ENCODE measurements at regions not wholly inside any gene's neighbourhood (a gene's known extent, or its start where the extent isn't known, plus 50 kb on each side); places are given as distances from the start of the nearest gene placed in this dataset.

DNA sequence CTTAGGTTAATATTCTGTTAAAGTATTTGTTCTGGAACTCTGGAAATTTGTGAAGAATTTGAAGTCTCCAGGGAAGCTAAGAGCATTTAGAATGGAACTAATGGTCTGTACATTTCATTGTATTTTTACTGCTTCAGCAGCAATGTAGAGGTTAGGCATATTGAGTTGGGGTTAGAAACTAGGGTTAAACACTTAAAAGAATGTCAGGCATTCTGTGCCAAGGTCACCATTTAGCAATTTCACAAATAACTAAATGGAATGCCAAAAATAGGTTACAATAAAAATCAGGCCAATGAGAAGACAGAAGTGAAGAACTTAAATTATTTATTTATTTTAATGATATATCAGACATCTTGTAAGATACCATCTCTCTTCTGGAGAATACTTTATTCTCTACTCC, 210.8 kb downstream of the C12orf50 start:
- H3K27me3 ChIP-seq = no peaks in the 10 kb centered on the region
- DNase-seq = no peak
- peaks cover 0 to 2% (median 0%) of the 10 kb centered on the region in 4 donors for H3K4me1 ChIP-seq
- no peak overlapping the region for H3K4me3 ChIP-seq
- intact Hi-C loops (cut with DNase I) = no loop called here
- H3K36me3 ChIP-seq = no peaks in the 10 kb centered on the region
- H3K9me3 ChIP-seq = peaks cover 0 to 2% (median 0%) of the 10 kb centered on the region in 4 donors
- TF ChIP-seq, protein P1, sequence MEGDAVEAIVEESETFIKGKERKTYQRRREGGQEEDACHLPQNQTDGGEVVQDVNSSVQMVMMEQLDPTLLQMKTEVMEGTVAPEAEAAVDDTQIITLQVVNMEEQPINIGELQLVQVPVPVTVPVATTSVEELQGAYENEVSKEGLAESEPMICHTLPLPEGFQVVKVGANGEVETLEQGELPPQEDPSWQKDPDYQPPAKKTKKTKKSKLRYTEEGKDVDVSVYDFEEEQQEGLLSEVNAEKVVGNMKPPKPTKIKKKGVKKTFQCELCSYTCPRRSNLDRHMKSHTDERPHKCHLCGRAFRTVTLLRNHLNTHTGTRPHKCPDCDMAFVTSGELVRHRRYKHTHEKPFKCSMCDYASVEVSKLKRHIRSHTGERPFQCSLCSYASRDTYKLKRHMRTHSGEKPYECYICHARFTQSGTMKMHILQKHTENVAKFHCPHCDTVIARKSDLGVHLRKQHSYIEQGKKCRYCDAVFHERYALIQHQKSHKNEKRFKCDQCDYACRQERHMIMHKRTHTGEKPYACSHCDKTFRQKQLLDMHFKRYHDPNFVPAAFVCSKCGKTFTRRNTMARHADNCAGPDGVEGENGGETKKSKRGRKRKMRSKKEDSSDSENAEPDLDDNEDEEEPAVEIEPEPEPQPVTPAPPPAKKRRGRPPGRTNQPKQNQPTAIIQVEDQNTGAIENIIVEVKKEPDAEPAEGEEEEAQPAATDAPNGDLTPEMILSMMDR (IDR thresholded peaks at IDR 0.05) = no peak
- no peak for TF ChIP-seq POLR2A (IDR thresholded peaks at IDR 0.05)
- no peak for TF ChIP-seq POLR2AphosphoS5 (IDR thresholded peaks at IDR 0.05)
- no peak for TF ChIP-seq EP300 (IDR thresholded peaks at IDR 0.05)
- no peak overlapping the region for H3K27ac ChIP-seq

DNA sequence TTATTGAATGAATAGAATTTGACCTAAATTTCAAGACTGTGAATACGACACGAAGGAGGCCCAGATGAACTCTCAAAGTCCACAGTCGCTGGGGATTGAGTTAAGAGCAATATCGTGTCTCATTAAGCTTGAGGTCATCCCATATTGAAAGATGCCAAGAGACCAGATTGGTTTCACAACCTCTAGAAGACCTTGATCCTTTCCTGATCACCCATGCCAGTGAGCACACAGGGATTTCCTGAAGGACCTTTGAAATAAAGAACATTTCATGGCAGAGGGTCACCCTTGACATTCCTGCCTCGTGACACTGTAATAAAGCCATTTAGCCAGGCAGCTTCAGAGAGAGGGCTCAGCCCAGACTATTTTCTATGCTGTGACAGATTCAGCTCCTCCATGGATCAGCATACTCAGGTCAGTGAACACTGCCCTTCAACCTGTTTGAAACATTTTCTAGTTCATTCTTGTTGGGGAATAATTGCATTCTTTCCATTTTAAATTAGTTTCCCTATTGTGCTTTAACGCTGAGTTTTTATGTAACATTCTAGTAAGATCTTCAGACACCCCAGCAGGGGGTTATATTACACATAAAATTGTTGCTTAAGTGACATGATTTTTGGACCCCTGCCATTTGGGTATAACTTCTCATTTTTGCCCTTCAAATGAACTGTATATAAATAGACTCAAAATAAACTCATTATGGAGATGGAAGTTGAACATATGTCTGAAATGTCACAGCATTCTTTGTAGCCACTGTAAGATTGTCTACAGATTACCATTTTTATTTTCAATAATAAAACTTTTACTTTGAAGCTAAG, 213.2 kb downstream of the C12orf50 start:
- 81 to 83% methylated on average over 6 of the region's 6 CpGs for WGBS, 2 donors
- intact Hi-C loops (cut with DNase I) = no loop called here
- Histone ChIP-seq H3K27ac (no peak overlapping the region), H3K4me3 (no peak overlapping the region), H3K4me1 (peaks cover 0 to 7% (median 0%) of the 10 kb centered on the region in 4 donors), H3K9me3 (peaks cover 0 to 2% (median 0%) of the 10 kb centered on the region in 4 donors), H3K27me3 (no peaks in the 10 kb centered on the region), H3K36me3 (no peaks in the 10 kb centered on the region)
- TF ChIP-seq EP300 (IDR thresholded peaks at IDR 0.05) (no peak), POLR2A (IDR thresholded peaks at IDR 0.05) (no peak), POLR2AphosphoS5 (IDR thresholded peaks at IDR 0.05) (no peak)
- TF ChIP-seq, protein P1 (IDR thresholded peaks at IDR 0.05) = no peak
- DNase-seq = no peak

DNA sequence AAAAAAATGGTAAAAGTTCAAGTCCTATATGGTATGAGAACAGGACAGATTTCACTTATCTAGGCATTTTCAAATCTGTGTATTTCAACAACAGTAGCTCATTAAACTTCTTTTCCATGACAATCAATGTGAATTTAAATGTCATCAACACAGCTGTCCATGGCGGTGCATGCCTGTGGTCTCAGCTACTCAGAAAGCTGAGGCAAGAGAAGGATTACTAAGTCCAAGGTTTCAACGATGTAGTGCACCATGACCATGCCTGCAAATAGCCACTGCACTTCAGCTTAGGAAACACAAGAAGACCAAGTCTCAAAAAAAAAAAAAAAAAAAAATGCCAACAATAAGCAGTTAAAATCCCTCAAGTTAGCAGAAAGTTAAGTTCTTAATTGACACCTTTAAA, 214.6 kb downstream of the C12orf50 start:
- Histone ChIP-seq H3K4me3 (no peak overlapping the region), H3K27me3 (no peaks in the 10 kb centered on the region), H3K9me3 (peaks cover 0 to 2% (median 0%) of the 10 kb centered on the region in 4 donors), H3K4me1 (peaks cover 0 to 7% (median 0%) of the 10 kb centered on the region in 4 donors), H3K27ac (no peak overlapping the region), H3K36me3 (no peaks in the 10 kb centered on the region)
- 62 to 89% methylated on average over 2 of the region's 2 CpGs for WGBS, 2 donors
- DNase-seq = no peak
- TF ChIP-seq, protein P1 (IDR thresholded peaks at IDR 0.05) = no peak
- TF ChIP-seq POLR2A (IDR thresholded peaks at IDR 0.05) (no peak), POLR2AphosphoS5 (IDR thresholded peaks at IDR 0.05) (no peak), EP300 (IDR thresholded peaks at IDR 0.05) (no peak)
- intact Hi-C loops (cut with DNase I) = no loop called here

DNA sequence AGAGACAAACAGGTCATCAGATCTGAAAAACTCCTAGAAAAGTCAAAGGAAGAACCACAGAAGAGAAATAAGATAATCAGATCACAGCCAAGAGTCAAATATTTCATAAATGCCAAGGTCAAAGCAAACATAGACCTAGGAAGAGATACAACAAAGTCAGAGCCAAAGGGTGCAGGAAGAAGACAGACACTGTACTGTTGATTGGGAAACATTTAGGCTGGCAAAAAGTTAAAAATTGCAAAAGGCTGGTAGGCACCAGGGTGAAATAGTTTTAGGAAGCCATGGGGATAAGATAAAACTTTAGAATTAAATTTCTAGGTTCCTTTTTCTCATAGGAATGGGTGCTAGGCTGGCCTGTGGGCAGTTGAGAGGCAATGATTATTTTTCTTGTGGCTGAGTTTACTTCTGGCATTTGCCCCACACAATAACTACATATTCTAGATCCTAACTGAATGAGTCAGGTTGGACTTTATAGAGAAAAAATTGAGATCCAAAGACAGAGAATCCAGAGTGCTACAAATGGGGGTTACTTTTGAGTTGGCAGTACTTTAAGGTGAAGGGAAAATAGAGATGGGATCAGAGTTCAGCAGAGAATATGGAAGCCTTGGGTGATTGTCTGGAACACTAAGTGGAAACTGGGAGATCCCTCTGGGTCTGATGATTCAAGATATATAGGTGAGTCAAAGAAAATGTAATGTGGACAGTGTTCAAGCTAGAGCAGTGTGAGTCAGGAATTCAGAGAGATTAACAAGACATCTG, 215.5 kb downstream of the C12orf50 start:
- Histone ChIP-seq H3K27ac (peak overlapping the region in 1 of 4 donors; percentile 39), H3K36me3 (no peaks in the 10 kb centered on the region), H3K9me3 (peaks cover 0 to 2% (median 0%) of the 10 kb centered on the region in 4 donors), H3K27me3 (no peaks in the 10 kb centered on the region), H3K4me3 (no peak overlapping the region), H3K4me1 (peaks cover 0 to 7% (median 0%) of the 10 kb centered on the region in 4 donors)
- no peak for DNase-seq
- TF ChIP-seq, protein P1 (IDR thresholded peaks at IDR 0.05) = no peak
- TF ChIP-seq POLR2AphosphoS5 (IDR thresholded peaks at IDR 0.05) (no peak), EP300 (IDR thresholded peaks at IDR 0.05) (no peak), POLR2A (IDR thresholded peaks at IDR 0.05) (no peak)
- intact Hi-C loops (cut with DNase I) = no loop called here
